Esophagus squamous epithelium (tissue), 5 donors: ENCODE measurements at regions not wholly inside any gene's neighbourhood (a gene's known extent, or its start where the extent isn't known, plus 50 kb on each side); places are given as distances from the start of the nearest gene placed in this dataset.

Source experiments
- DNase-seq: peaks from one replicate; lab custom pipeline; 2025; lab: John Stamatoyannopoulos, UW
- H3K27ac ChIP-seq, 4 donors: fragments of 200-600 bp; sonication (generic); one replicate each; pipeline ENCODE4 v1.5.1; 2016 to 2019; ENCODE audit warnings: mild to moderate bottlenecking in 1 of 4
- H3K27me3 ChIP-seq, 4 donors: fragments of 200-600 bp; sonication (generic); 1 replicate in 3 of 4; 2 replicates in 1 of 4; pipeline versions ENCODE4 v1.5.1 to v1.6.0; 2017 to 2021; ENCODE audit warnings: antibody characterized with exemption in 1 of 4
- H3K36me3 ChIP-seq, 3 donors: fragments of 200-600 bp; sonication (generic); one replicate each; pipeline ENCODE4 v1.5.1; 2016 to 2019
- H3K4me1 ChIP-seq, 3 donors: fragments of 200-600 bp; sonication (generic); one replicate each; pipeline ENCODE4 v1.5.1; 2017 to 2019
- H3K4me3 ChIP-seq, 4 donors: fragments of 200-600 bp; sonication (generic); 1 replicate in 3 of 4; 2 replicates in 1 of 4; pipeline ENCODE4 v1.5.1; 2016 to 2019; ENCODE audit warnings: mild to moderate bottlenecking in 2 of 4, moderate library complexity in 1 of 4
- H3K9me3 ChIP-seq, 3 donors: fragments of 200-600 bp; sonication (generic); one replicate each; pipeline ENCODE4 v1.5.1; 2016 to 2019
- POLR2A ChIP-seq, 4 donors: fragments of 450-650 bp; IDR thresholded peaks; one replicate each; pipeline ENCODE4 v1.6.1; 2017; ENCODE audit warnings: antibody characterized with exemption in 4 of 4, mild to moderate bottlenecking in 4 of 4, moderate library complexity in 3 of 4
- WGBS, 2 donors: methylation state at CpG; one replicate each; pipeline ENCODE4 v1.1.5; 2018; 5-methylcytosine and 5-hydroxymethylcytosine counted together
- intact Hi-C: fragments of 100-400 bp; cut with DNase I; formaldehyde crosslinking; loops from one replicate; pipeline ENCODE4 v1.15.0; 2022
- TF ChIP-seq, protein P1 (sequence below), 6 experiments: fragments of 450-650 bp in 4 of 6; fragments of 200-600 bp in 2 of 6; sonication (generic) in 2 of 6; IDR thresholded peaks; one replicate each; pipeline ENCODE4 v1.5.1; 2016 to 2019; ENCODE audit warnings: antibody characterized with exemption in 6 of 6, mild to moderate bottlenecking in 4 of 6, moderate library complexity in 4 of 6
- donor health status: DM: yes; HTN: yes; CAD: no.

- H3K36me3 ChIP-seq = no peaks in the 10 kb centered on the region
- H3K27me3 ChIP-seq = no peaks in the 10 kb centered on the region
- TF ChIP-seq, protein P1, sequence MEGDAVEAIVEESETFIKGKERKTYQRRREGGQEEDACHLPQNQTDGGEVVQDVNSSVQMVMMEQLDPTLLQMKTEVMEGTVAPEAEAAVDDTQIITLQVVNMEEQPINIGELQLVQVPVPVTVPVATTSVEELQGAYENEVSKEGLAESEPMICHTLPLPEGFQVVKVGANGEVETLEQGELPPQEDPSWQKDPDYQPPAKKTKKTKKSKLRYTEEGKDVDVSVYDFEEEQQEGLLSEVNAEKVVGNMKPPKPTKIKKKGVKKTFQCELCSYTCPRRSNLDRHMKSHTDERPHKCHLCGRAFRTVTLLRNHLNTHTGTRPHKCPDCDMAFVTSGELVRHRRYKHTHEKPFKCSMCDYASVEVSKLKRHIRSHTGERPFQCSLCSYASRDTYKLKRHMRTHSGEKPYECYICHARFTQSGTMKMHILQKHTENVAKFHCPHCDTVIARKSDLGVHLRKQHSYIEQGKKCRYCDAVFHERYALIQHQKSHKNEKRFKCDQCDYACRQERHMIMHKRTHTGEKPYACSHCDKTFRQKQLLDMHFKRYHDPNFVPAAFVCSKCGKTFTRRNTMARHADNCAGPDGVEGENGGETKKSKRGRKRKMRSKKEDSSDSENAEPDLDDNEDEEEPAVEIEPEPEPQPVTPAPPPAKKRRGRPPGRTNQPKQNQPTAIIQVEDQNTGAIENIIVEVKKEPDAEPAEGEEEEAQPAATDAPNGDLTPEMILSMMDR (IDR thresholded peaks at IDR 0.05) = no peak
- no peak for TF ChIP-seq POLR2A (IDR thresholded peaks at IDR 0.05)
- no peak overlapping the region for H3K4me3 ChIP-seq
- DNase-seq = no peak
- H3K27ac ChIP-seq = no peak overlapping the region
- 39 to 40% methylated on average over 2 to 5 of the region's 8 CpGs for WGBS, 2 donors
- H3K9me3 ChIP-seq = no peaks in the 10 kb centered on the region
- H3K4me1 ChIP-seq = peaks cover 0 to 27% (median 3%) of the 10 kb centered on the region in 3 donors
- intact Hi-C loops = no loop called here
These were observed 293.9 kb downstream of the C7orf25 start for GRCh38 chr7:42617806-42618457.

GRCh38 chr7:42617071-42617765, 294.7 kb downstream of the C7orf25 start:
- Histone ChIP-seq H3K9me3 (no peaks in the 10 kb centered on the region), H3K36me3 (no peaks in the 10 kb centered on the region), H3K4me1 (peaks cover 0 to 27% (median 3%) of the 10 kb centered on the region in 3 donors), H3K4me3 (no peak overlapping the region), H3K27me3 (no peaks in the 10 kb centered on the region), H3K27ac (no peak overlapping the region)
- WGBS, 2 donors = 72 to 83% methylated on average over 6 of the region's 6 CpGs
- no peak for TF ChIP-seq POLR2A (IDR thresholded peaks at IDR 0.05)
- TF ChIP-seq, protein P1 (IDR thresholded peaks at IDR 0.05) = no peak
- intact Hi-C loops = no loop called here
- no peak for DNase-seq

DNA sequence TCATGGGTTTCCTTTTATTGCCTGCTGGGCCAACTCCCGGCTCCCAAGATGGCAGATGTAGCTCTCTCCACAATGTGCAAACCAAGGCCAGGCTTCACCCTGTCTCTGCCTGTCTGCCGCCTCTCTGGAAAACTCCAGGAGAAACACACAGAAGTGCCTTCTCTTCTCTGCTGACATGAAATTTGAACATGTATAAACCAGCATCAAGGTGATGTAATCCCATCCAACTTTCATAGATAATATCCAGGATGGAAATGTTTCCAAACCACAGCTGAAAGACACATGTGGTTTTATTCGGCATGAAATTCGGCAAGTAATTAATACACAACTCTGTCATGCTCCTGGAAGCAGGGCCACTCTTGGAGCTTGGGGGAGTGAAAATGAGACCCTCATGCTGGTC, 297.2 kb downstream of the C7orf25 start:
- WGBS, 2 donors = 39 to 87% methylated on average over 2 to 4 of the region's 4 CpGs
- no peaks in the 10 kb centered on the region for H3K9me3 ChIP-seq
- no peaks in the 10 kb centered on the region for H3K27me3 ChIP-seq
- intact Hi-C loops = no loop called here
- DNase-seq = no peak
- no peak for TF ChIP-seq POLR2A (IDR thresholded peaks at IDR 0.05)
- TF ChIP-seq, protein P1 (IDR thresholded peaks at IDR 0.05) = no peak
- H3K4me1 ChIP-seq = peaks cover 0 to 26% (median 0%) of the 10 kb centered on the region in 3 donors
- no peaks in the 10 kb centered on the region for H3K36me3 ChIP-seq
- no peak overlapping the region for H3K4me3 ChIP-seq
- H3K27ac ChIP-seq = no peak overlapping the region

- intact Hi-C loops = no loop called here
- Histone ChIP-seq H3K4me3 (no peak overlapping the region), H3K36me3 (no peaks in the 10 kb centered on the region), H3K4me1 (peaks cover 0 to 11% (median 0%) of the 10 kb centered on the region in 3 donors), H3K27ac (no peak overlapping the region), H3K9me3 (no peaks in the 10 kb centered on the region), H3K27me3 (no peaks in the 10 kb centered on the region)
- WGBS, 2 donors = 20 to 38% methylated on average over 1 of the region's 1 CpG
- TF ChIP-seq, protein P1 (IDR thresholded peaks at IDR 0.05) = no peak
- no peak for TF ChIP-seq POLR2A (IDR thresholded peaks at IDR 0.05)
- no peak for DNase-seq
These were observed 299.9 kb downstream of the C7orf25 start for GRCh38 chr7:42611961-42612360.

- Histone ChIP-seq H3K9me3 (no peaks in the 10 kb centered on the region), H3K36me3 (no peaks in the 10 kb centered on the region), H3K4me3 (no peak overlapping the region), H3K27me3 (no peaks in the 10 kb centered on the region), H3K27ac (no peak overlapping the region), H3K4me1 (peaks cover 0 to 9% (median 0%) of the 10 kb centered on the region in 3 donors)
- no peak for DNase-seq
- WGBS, 2 donors = 81 to 89% methylated on average over 7 of the region's 7 CpGs
- TF ChIP-seq, protein P1 (IDR thresholded peaks at IDR 0.05) = no peak
- no peak for TF ChIP-seq POLR2A (IDR thresholded peaks at IDR 0.05)
- intact Hi-C loops = no loop called here
These were observed 300.5 kb downstream of the C7orf25 start for GRCh38 chr7:42611289-42611928.
